Upper lobe of right lung (tissue), 1 donor: ENCODE measurements at regions not wholly inside any gene's neighbourhood (a gene's known extent, or its start where the extent isn't known, plus 50 kb on each side); places are given as distances from the start of the nearest gene placed in this dataset.

Source experiments
- ATAC-seq: fragments of 200-7000 bp; cut with Tn5 transposase; one replicate; pipeline ENCODE4 v1.9.1; 2020; ENCODE audit warnings: mild to moderate bottlenecking, moderate library complexity
- DNase-seq: peaks from one replicate; pipeline ENCODE4 v3.0.0-alpha.2; 2020
- H3K27ac ChIP-seq: fragments of 200-600 bp; one replicate; pipeline ENCODE4 v1.8.0; 2022
- H3K27me3 ChIP-seq: fragments of 200-600 bp; one replicate; pipeline ENCODE4 v1.8.0; 2022; ENCODE audit warnings: mild to moderate bottlenecking
- H3K36me3 ChIP-seq: fragments of 200-600 bp; one replicate; pipeline ENCODE4 v1.8.0; 2022
- H3K4me1 ChIP-seq: fragments of 200-600 bp; one replicate; pipeline ENCODE4 v1.8.0; 2022
- H3K4me3 ChIP-seq: fragments of 200-600 bp; one replicate; pipeline ENCODE4 v1.8.0; 2022; ENCODE audit warnings: mild to moderate bottlenecking
- H3K9me3 ChIP-seq: fragments of 200-600 bp; one replicate; pipeline ENCODE4 v1.8.0; 2022
- CTCF ChIP-seq: fragments of 200-600 bp; IDR thresholded peaks from one replicate; pipeline ENCODE4 v1.8.0; 2022; ENCODE audit warnings: antibody characterized with exemption
- intact Hi-C: fragments of 100-400 bp; cut with DNase I; formaldehyde crosslinking; loops from one replicate; pipeline ENCODE4 v1.11.0; 2022
- donor health status: DM: no; HTN: yes; CAD: no; lungs with severe emphysema.

DNA sequence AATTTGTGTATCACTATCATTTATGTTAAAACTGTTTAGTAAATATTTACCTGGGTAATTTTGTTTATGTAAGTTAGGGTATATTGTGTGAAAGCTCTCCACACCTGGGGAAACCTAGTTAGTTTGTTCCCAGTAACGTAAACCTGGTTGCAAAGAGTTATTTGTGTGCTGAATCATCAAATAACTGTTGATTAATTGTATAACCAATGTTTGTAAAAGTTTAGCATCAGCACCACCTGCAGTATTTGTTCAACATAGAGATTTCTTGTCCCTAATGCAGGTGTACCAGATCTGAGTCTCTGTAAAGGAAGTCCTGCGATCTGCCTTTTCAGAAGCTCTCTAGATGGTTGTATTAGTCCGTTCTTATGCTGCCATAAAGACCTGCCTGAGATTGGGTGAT, 440.4 kb downstream of the COL12A1 start:
- DNase-seq (no peak), ATAC-seq (no peak)
- Histone ChIP-seq H3K36me3 (no peaks in the 10 kb centered on the region), H3K4me3 (no peak overlapping the region), H3K27ac (no peak overlapping the region), H3K4me1 (no peaks in the 10 kb centered on the region), H3K27me3 (no peaks in the 10 kb centered on the region), H3K9me3 (no peaks in the 10 kb centered on the region)
- TF ChIP-seq CTCF: no peak
- intact Hi-C loops: no loop called here

DNA sequence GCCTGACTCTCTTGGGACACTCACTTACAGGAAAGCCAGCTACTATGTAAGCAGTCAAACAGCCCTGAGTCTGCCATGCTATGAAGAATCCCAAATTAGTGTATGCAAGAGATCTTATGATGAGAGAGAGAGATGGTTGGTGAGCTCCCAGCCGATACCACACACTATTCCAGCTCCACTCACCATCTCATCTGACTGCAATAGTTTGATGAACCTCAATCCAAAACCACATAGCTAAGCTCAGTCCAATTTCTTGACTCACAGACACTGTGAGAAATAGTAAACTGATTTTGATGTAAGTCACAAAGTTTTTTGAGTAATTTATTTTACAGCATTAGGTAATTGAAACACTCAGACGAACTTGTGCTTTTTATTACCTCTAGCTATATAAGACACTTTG, 441.4 kb downstream of the COL12A1 start:
- no peak for TF ChIP-seq CTCF
- no peak overlapping the region for H3K27ac ChIP-seq
- ATAC-seq (no peak), DNase-seq (no peak)
- H3K27me3 ChIP-seq: no peaks in the 10 kb centered on the region
- no peaks in the 10 kb centered on the region for H3K4me1 ChIP-seq
- H3K9me3 ChIP-seq: no peaks in the 10 kb centered on the region
- intact Hi-C loops: no loop called here
- no peak overlapping the region for H3K4me3 ChIP-seq
- no peaks in the 10 kb centered on the region for H3K36me3 ChIP-seq

DNA sequence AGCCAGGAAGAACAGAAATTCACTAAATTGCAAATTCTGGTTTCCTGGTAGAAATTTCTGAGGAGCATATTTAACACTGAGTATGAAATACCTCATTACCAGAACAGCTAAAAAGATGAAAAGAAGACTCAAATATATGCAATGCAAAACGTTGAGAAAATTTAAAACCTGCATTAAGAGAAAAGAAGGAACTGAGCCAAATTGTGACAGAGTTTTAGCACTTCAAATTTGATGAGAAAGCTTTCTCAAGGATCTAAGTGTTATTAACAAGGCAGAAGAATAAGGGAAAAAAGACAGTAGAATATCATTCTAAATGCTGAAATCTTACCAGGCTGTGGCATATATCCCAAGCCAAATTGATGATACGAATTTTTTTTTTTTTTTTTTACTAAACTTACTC, 443.0 kb downstream of the COL12A1 start:
- Histone ChIP-seq H3K27me3 (no peaks in the 10 kb centered on the region), H3K4me1 (no peaks in the 10 kb centered on the region), H3K36me3 (no peaks in the 10 kb centered on the region), H3K4me3 (no peak overlapping the region), H3K9me3 (no peaks in the 10 kb centered on the region), H3K27ac (no peak overlapping the region)
- DNase-seq (no peak), ATAC-seq (no peak)
- intact Hi-C loops: no loop called here
- TF ChIP-seq CTCF: no peak

GRCh38 chr6:74757813-74758212, 448.0 kb downstream of the COL12A1 start:
- no peak overlapping the region for H3K27ac ChIP-seq
- no peaks in the 10 kb centered on the region for H3K27me3 ChIP-seq
- intact Hi-C loops: no loop called here
- no peak for TF ChIP-seq CTCF
- no peak overlapping the region for H3K4me3 ChIP-seq
- no peak for ATAC-seq
- H3K4me1 ChIP-seq: no peaks in the 10 kb centered on the region
- no peaks in the 10 kb centered on the region for H3K9me3 ChIP-seq
- no peaks in the 10 kb centered on the region for H3K36me3 ChIP-seq
- DNase-seq: no peak

GRCh38 chr6:74756923-74757322, 448.9 kb downstream of the COL12A1 start:
- intact Hi-C loops: no loop called here
- no peak for DNase-seq
- Histone ChIP-seq H3K27me3 (no peaks in the 10 kb centered on the region), H3K9me3 (no peaks in the 10 kb centered on the region), H3K27ac (no peak overlapping the region), H3K4me1 (no peaks in the 10 kb centered on the region), H3K4me3 (no peak overlapping the region), H3K36me3 (no peaks in the 10 kb centered on the region)
- no peak for TF ChIP-seq CTCF
- ATAC-seq: no peak

DNA sequence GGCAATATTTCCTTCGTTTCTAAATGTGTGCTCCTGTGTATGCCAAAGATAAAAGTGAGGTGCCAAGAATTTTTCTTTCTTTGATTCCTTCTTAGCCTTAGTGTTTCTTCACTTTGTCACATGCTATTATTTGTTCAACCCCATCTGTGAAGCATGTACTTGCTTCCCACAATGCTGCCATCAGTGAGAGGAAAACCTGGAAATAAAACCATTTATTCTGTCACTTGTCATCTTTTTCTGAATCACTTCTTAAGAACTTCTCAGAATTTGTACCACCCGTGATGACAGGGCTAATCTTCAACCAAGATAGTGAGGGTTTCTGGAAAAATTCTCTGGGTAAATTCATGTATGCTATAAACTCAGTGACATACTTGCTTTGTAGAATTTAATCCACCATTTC, 450.1 kb downstream of the COL12A1 start:
- DNase-seq (no peak), ATAC-seq (no peak)
- no peaks in the 10 kb centered on the region for H3K27me3 ChIP-seq

More for the DNA sequence above, 450.1 kb downstream of the COL12A1 start:
- Histone ChIP-seq H3K27ac (no peak overlapping the region), H3K4me1 (no peaks in the 10 kb centered on the region), H3K4me3 (no peak overlapping the region), H3K9me3 (no peaks in the 10 kb centered on the region), H3K36me3 (no peaks in the 10 kb centered on the region)
- intact Hi-C loops: no loop called here
- TF ChIP-seq CTCF: no peak
